Heart right ventricle (tissue), 16 donors: ENCODE measurements at regions not wholly inside any gene's neighbourhood (a gene's known extent, or its start where the extent isn't known, plus 50 kb on each side); places are given as distances from the start of the nearest gene placed in this dataset.

Source experiments
- ATAC-seq, 8 donors: fragments of 200-7000 bp; cut with Tn5 transposase; one replicate each; pipeline ENCODE4 v1.9.1; 2020; ENCODE audit warnings: mild to moderate bottlenecking in 8 of 8, moderate library complexity in 8 of 8, moderate number of reproducible peaks in 1 of 8
- DNase-seq, 2 donors: peaks; one replicate each; pipeline ENCODE4 v3.0.0-alpha.2; 2020
- H3K27ac ChIP-seq, 10 donors: fragments of 200-600 bp; sonication (generic) in 2 of 10; one replicate each; pipeline versions ENCODE4 v1.5.0 to v1.8.0; 2020 to 2022; ENCODE audit warnings: mild to moderate bottlenecking in 3 of 10
- H3K27me3 ChIP-seq, 7 donors: fragments of 200-600 bp; one replicate each; pipeline ENCODE4 v1.8.0; 2021 to 2022; ENCODE audit warnings: mild to moderate bottlenecking in 2 of 7
- H3K36me3 ChIP-seq, 9 donors: fragments of 200-600 bp; sonication (generic) in 1 of 9; one replicate each; pipeline versions ENCODE4 v1.5.0 to v1.8.0; 2020 to 2022; ENCODE audit warnings: mild to moderate bottlenecking in 2 of 9
- H3K4me1 ChIP-seq, 9 donors: fragments of 200-600 bp; sonication (generic) in 1 of 9; one replicate each; pipeline versions ENCODE4 v1.5.0 to v1.8.0; 2020 to 2022; ENCODE audit warnings: mild to moderate bottlenecking in 4 of 9
- H3K4me3 ChIP-seq, 10 donors: fragments of 200-600 bp; sonication (generic) in 2 of 10; one replicate each; pipeline versions ENCODE4 v1.5.0 to v1.8.0; 2020 to 2022; ENCODE audit warnings: mild to moderate bottlenecking in 7 of 10, moderate library complexity in 2 of 10
- H3K9me3 ChIP-seq, 11 donors: fragments of 200-600 bp in 10 of 11; sonication (generic) in 2 of 11; one replicate each; pipeline versions ENCODE4 v1.5.0 to v1.8.0; 2013 to 2022; ENCODE audit warnings: mild to moderate bottlenecking in 2 of 11, control low read depth in 1 of 11, moderate library complexity in 1 of 11
- WGBS, 2 donors: extraction: QIAGEN DNeasy Blood & Tissue Kit; methylation state at CpG; one replicate each; pipeline ENCODE4 v1.1.7; 2013; ENCODE audit warnings: inconsistent platforms in 1 of 2; 5-methylcytosine and 5-hydroxymethylcytosine counted together
- intact Hi-C, 10 donors: fragments of 100-400 bp; cut with DNase I; formaldehyde crosslinking; loops; one replicate each; pipeline versions ENCODE4 v1.11.1 to v1.14.2; 2022
- TF ChIP-seq, protein P1 (sequence below), 9 donors: fragments of 200-600 bp; sonication (generic) in 2 of 9; IDR thresholded peaks; one replicate each; pipeline versions ENCODE4 v1.5.0 to v1.8.0; 2021 to 2022; ENCODE audit warnings: antibody characterized with exemption in 9 of 9, mild to moderate bottlenecking in 5 of 9, moderate library complexity in 1 of 9
- donor health status: Arrhythmogenic right ventricular cardiomyopathy.
- donor health status: ischemic (EF 13 %, LVEDD 7.1; RV severe dilation, severe dysfunction).
- donor health status: healthy with polysubstance abuse.
- donor health status: DM: no; HTN: yes; CAD: no.
- donor health status: DM: no; HTN: no; CAD: no.
- donor health status: ischemic (EF 25% LVEDD 6.9; RV normal size, moderate dysfunction).
- donor health status: ischemic (EF 25% LVEDD 5.7; RV mildly dilated, moderate dysfunction).
- donor health status: healthy.
- donor health status: DM: yes; HTN: yes; CAD: no.
- donor health status: Ischemic cardiomyopathy.
- donor health status: ischemic (EF 35%, LVEDD 5.7; RV mildly dilated, moderate dysfunction).
- donor health status: nonischemic (EF 11% LVEDD 7.7; RV severe dilation, severe dysfunction).
- donor health status: DM: yes; HTN: yes; CAD: no.
- donor health status: PGD.
- donor health status: ischemic (EF 29% LVEDD 5.4; RV normal size, mild dysfunction).
- donor health status: nonischemic (EF 23%, LVEDD 6.1; RV moderate dilation, normal function).

- H3K27ac ChIP-seq, result no peak overlapping the region
- ATAC-seq (no peak), DNase-seq (no peak)
- no peaks in the 10 kb centered on the region for H3K27me3 ChIP-seq
- WGBS, 2 donors, result 37 to 44% methylated on average over 1 of the region's 1 CpG
- TF ChIP-seq, protein P1, sequence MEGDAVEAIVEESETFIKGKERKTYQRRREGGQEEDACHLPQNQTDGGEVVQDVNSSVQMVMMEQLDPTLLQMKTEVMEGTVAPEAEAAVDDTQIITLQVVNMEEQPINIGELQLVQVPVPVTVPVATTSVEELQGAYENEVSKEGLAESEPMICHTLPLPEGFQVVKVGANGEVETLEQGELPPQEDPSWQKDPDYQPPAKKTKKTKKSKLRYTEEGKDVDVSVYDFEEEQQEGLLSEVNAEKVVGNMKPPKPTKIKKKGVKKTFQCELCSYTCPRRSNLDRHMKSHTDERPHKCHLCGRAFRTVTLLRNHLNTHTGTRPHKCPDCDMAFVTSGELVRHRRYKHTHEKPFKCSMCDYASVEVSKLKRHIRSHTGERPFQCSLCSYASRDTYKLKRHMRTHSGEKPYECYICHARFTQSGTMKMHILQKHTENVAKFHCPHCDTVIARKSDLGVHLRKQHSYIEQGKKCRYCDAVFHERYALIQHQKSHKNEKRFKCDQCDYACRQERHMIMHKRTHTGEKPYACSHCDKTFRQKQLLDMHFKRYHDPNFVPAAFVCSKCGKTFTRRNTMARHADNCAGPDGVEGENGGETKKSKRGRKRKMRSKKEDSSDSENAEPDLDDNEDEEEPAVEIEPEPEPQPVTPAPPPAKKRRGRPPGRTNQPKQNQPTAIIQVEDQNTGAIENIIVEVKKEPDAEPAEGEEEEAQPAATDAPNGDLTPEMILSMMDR (IDR thresholded peaks at IDR 0.05), result no peak
- H3K9me3 ChIP-seq, result no peaks in the 10 kb centered on the region
- intact Hi-C loops, result no loop called here
- no peaks in the 10 kb centered on the region for H3K36me3 ChIP-seq
- peaks cover 0 to 8% (median 0%) of the 10 kb centered on the region in 9 donors for H3K4me1 ChIP-seq
- H3K4me3 ChIP-seq, result no peak overlapping the region
Measured at GRCh38 chr6:100182313-100182712, 188.3 kb upstream of the MCHR2 start.

DNA sequence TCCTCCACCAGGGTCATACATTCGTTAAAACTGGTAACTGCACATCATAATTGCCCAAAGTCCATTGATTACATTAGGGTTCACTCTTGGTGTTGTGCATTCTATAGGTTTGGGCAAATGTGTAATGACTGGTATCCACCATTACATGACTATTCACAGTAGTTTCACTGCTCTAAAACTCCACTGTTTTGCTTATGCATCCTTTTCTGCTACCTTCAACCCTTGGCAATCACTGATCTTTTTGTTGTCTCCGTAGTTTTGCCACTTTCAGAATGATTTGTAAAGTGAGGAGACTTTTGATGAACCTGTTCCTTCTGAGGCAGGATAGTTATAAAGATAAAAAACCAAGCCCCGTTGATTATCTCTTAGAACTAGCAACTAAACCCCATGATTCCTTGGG is 187.3 kb upstream of the MCHR2 start:
- intact Hi-C loops, result no loop called here
- TF ChIP-seq, protein P1 (IDR thresholded peaks at IDR 0.05), result no peak
- ATAC-seq, result no peak
- Histone ChIP-seq H3K4me1 (peaks cover 0 to 15% (median 0%) of the 10 kb centered on the region in 9 donors), H3K36me3 (no peaks in the 10 kb centered on the region), H3K9me3 (no peaks in the 10 kb centered on the region), H3K4me3 (no peak overlapping the region), H3K27ac (no peak overlapping the region), H3K27me3 (no peaks in the 10 kb centered on the region)
- WGBS, 2 donors, result 75 to 79% methylated on average over 3 of the region's 3 CpGs
- DNase-seq, result no peak

- Histone ChIP-seq H3K9me3 (no peaks in the 10 kb centered on the region), H3K36me3 (no peaks in the 10 kb centered on the region), H3K4me1 (peaks cover 0 to 15% (median 0%) of the 10 kb centered on the region in 9 donors), H3K27me3 (no peaks in the 10 kb centered on the region), H3K4me3 (no peak overlapping the region), H3K27ac (no peak overlapping the region)
- ATAC-seq (no peak), DNase-seq (no peak)
- WGBS, 2 donors, result 95% methylated on average over 1 of the region's 1 CpG
- intact Hi-C loops, result no loop called here
- TF ChIP-seq, protein P1 (IDR thresholded peaks at IDR 0.05), result no peak
Measured at GRCh38 chr6:100179576-100179975, 185.6 kb upstream of the MCHR2 start.

- TF ChIP-seq, protein P1 (IDR thresholded peaks at IDR 0.05), result no peak
Measured at GRCh38 chr6:100177956-100178355, 183.9 kb upstream of the MCHR2 start.

More at GRCh38 chr6:100177956-100178355, 183.9 kb upstream of the MCHR2 start:
- Histone ChIP-seq H3K9me3 (no peaks in the 10 kb centered on the region), H3K4me1 (peaks cover 0 to 15% (median 0%) of the 10 kb centered on the region in 9 donors), H3K4me3 (no peak overlapping the region), H3K27me3 (no peaks in the 10 kb centered on the region), H3K27ac (no peak overlapping the region), H3K36me3 (no peaks in the 10 kb centered on the region)
- ATAC-seq, result no peak
- no peak for DNase-seq
- intact Hi-C loops, result no loop called here
- WGBS, 2 donors, result 26 to 40% methylated on average over 1 of the region's 1 CpG
